DMS153 treated with DMSO at 0.1 percent for 48 hours (cell line): ENCODE measurements at regions not wholly inside any gene's neighbourhood (a gene's known extent, or its start where the extent isn't known, plus 50 kb on each side); places are given as distances from the start of the nearest gene placed in this dataset.
"Not testable (repeated sequence)": the region's sequence is repeated elsewhere in the genome, so short reads cannot be mapped to it uniquely, and the experiment has no call there.

Source experiments
- DNase-seq: peaks from one replicate; lab custom pipeline; 2025; ENCODE audit not compliant: unreplicated experiment; lab: John Stamatoyannopoulos, UW

GRCh38 chr14:43200519-43200918 is 1306.6 kb downstream of the FSCB start:
- DNase-seq, result no peak

- no peak for DNase-seq
Measured at GRCh38 chr14:43198465-43198864, 1308.6 kb downstream of the FSCB start.

GRCh38 chr14:43184540-43184939 is 1322.5 kb downstream of the FSCB start:
- no peak for DNase-seq

- DNase-seq, result no peak
Measured at GRCh38 chr14:43183916-43184315, 1323.2 kb downstream of the FSCB start.

GRCh38 chr14:43175896-43176295 is 1331.2 kb downstream of the FSCB start:
- DNase-seq, result no peak

- DNase-seq, result no peak
Measured at GRCh38 chr14:43172899-43173548, 1334.1 kb downstream of the FSCB start.

- no peak for DNase-seq
Measured at GRCh38 chr14:43169722-43170121, 1337.4 kb downstream of the FSCB start.

- no peak for DNase-seq
Measured at GRCh38 chr14:43168371-43168925, 1338.6 kb downstream of the FSCB start.

GRCh38 chr14:43166163-43166562 is 1340.9 kb downstream of the FSCB start:
- DNase-seq, result no peak

GRCh38 chr14:43165651-43166050 is 1341.4 kb downstream of the FSCB start:
- DNase-seq, result no peak

- no peak for DNase-seq
Measured at GRCh38 chr14:43161477-43161876, 1345.6 kb downstream of the FSCB start.

- no peak for DNase-seq
Measured at GRCh38 chr14:43157661-43158060, 1349.4 kb downstream of the FSCB start.

GRCh38 chr14:43155924-43156323 is 1351.2 kb downstream of the FSCB start:
- DNase-seq, result no peak

GRCh38 chr14:43155258-43155657 is 1351.8 kb downstream of the FSCB start:
- no peak for DNase-seq

GRCh38 chr14:43147485-43147884 is 1359.6 kb downstream of the FSCB start:
- no peak for DNase-seq

- DNase-seq, result no peak
Measured at GRCh38 chr14:43145361-43145760, 1361.7 kb downstream of the FSCB start.

GRCh38 chr14:43143106-43143505 is 1364.0 kb downstream of the FSCB start:
- no peak for DNase-seq

GRCh38 chr14:43141636-43142191 is 1365.4 kb downstream of the FSCB start:
- no peak for DNase-seq

- DNase-seq, result no peak
Measured at GRCh38 chr14:43140453-43140852, 1366.6 kb downstream of the FSCB start.

GRCh38 chr14:43135877-43136411 is 1371.1 kb downstream of the FSCB start:
- DNase-seq, result no peak

- no peak for DNase-seq
Measured at GRCh38 chr14:43132441-43132840, 1374.6 kb downstream of the FSCB start.

- DNase-seq, result not testable (repeated sequence)
Measured at GRCh38 chr14:43128429-43128828, 1378.7 kb downstream of the FSCB start.
